ENCODE measurements at regions not wholly inside any gene's neighbourhood (a gene's known extent, or its start where the extent isn't known, plus 50 kb on each side); places are given as distances from the start of the nearest gene placed in this dataset.

DNA sequence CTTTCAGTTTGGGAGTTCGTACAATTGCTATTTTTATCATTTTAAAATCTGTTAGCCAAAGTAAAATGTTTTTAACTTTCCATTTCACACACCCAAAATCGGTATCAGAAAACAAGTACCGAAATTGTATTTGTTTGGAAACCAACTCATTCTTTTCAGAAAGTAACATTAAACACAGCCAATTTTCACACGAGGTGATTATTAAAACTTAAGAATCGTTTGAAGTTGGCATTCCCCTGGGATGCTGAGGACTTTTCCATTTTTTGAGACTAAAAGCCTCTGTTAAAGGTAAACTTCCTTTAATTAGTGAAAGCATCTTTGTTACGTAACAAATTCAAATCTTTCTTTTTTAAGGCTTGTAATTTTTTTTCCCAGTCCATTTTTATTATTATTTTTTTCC is 623.0 kb downstream of the VRK1 start:
- dilution Hi-C loops (cut with HindIII; ENCODE audit: low sequenced_read_pairs, unreplicated experiment), result no loop called here

More for the DNA sequence above, 623.0 kb downstream of the VRK1 start:
- no peak overlapping the region for H2AFZ ChIP-seq (replicated peaks; ENCODE audit: low read length, poor library complexity)
- no peaks in the 10 kb centered on the region for H3K36me3 ChIP-seq (ENCODE audit: control insufficient read depth, insufficient read depth, low read length)
- TF ChIP-seq ELK1 (IDR thresholded peaks at IDR 0.05; ENCODE audit: borderline replicate concordance, low read depth, low read length) (no peak), USF2 (IDR thresholded peaks at IDR 0.05; ENCODE audit: low read depth, low read length) (no peak), RCOR1 (IDR thresholded peaks at IDR 0.05; ENCODE audit: insufficient replicate concordance, low read length) (no peak), CEBPB (IDR thresholded peaks at IDR 0.05; ENCODE audit: low read depth, low read length) (no peak), NFE2L2 (IDR thresholded peaks at IDR 0.05; ENCODE audit: low read depth, low read length) (no peak), FOS (IDR thresholded peaks at IDR 0.05; ENCODE audit: low read depth, low read length) (no peak), SMC3 (IDR thresholded peaks at IDR 0.05; ENCODE audit: low read depth, low read length) (no peak), MXI1 (IDR thresholded peaks at IDR 0.05; ENCODE audit: borderline replicate concordance, low read depth, low read length) (no peak), RFX5 (IDR thresholded peaks at IDR 0.05; ENCODE audit: low read depth, low read length) (no peak), MAZ (IDR thresholded peaks at IDR 0.05; ENCODE audit: borderline replicate concordance, low read depth, low read length) (no peak), MAFK (IDR thresholded peaks at IDR 0.05; ENCODE audit: low read depth, low read length) (no peak), POLR2A (IDR thresholded peaks at IDR 0.05; ENCODE audit: low read depth, low read length) (no peak)
- TF ChIP-seq, protein P1, sequence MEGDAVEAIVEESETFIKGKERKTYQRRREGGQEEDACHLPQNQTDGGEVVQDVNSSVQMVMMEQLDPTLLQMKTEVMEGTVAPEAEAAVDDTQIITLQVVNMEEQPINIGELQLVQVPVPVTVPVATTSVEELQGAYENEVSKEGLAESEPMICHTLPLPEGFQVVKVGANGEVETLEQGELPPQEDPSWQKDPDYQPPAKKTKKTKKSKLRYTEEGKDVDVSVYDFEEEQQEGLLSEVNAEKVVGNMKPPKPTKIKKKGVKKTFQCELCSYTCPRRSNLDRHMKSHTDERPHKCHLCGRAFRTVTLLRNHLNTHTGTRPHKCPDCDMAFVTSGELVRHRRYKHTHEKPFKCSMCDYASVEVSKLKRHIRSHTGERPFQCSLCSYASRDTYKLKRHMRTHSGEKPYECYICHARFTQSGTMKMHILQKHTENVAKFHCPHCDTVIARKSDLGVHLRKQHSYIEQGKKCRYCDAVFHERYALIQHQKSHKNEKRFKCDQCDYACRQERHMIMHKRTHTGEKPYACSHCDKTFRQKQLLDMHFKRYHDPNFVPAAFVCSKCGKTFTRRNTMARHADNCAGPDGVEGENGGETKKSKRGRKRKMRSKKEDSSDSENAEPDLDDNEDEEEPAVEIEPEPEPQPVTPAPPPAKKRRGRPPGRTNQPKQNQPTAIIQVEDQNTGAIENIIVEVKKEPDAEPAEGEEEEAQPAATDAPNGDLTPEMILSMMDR (conservative IDR thresholded peaks at IDR 0.05; ENCODE audit: low read depth, low read length), result no peak
- in situ Hi-C loops (cut with MboI; ENCODE audit: low sequenced_read_pairs) (no loop called here), intact Hi-C loops (cut with micrococcal nuclease) (no loop called here)
- no peak overlapping the region for H3K56ac ChIP-seq (ENCODE audit: extremely low read depth, insufficient read depth, low read length)
- no peak overlapping the region for H2AK5ac ChIP-seq (ENCODE audit: low read depth, low read length)
- DNase-seq (no peak), ATAC-seq (ENCODE audit: low read depth) (no peak)
- H3K23ac ChIP-seq (ENCODE audit: low read depth, low read length), result no peak overlapping the region
- WGBS, 2 experiments (ENCODE audit: extremely low coverage in 2 of 2, insufficient read length in 1 of 2), result no CpG with 5 or more reads among the region's 6 CpGs
- no peak overlapping the region for H2BK15ac ChIP-seq (ENCODE audit: low read depth, low read length)
- ChIA-PET CTCF (no interaction called here), POLR2A (ENCODE audit: unreplicated experiment) (no interaction called here)
- no peak overlapping the region for H3K14ac ChIP-seq (replicated peaks; ENCODE audit: low read depth, low read length)
- H4K5ac ChIP-seq (ENCODE audit: low read depth, low read length), result no peak overlapping the region
- H3K4ac ChIP-seq (ENCODE audit: low read depth, low read length), result no peak overlapping the region
- H4K8ac ChIP-seq (ENCODE audit: low read depth in 2 of 2, low read length in 2 of 2), result no peak overlapping the region
- no TSS peak for BruUV-seq (replicated peaks)
- H3K9ac ChIP-seq (ENCODE audit: low read depth, low read length), result no peak overlapping the region
- H4K91ac ChIP-seq (ENCODE audit: insufficient read depth, low read depth, low read length), result no peak overlapping the region
- H3K9me1 ChIP-seq (ENCODE audit: insufficient read depth, low read length), result no peaks in the 10 kb centered on the region
- H3K4me2 ChIP-seq (ENCODE audit: low read depth, low read length), result no peak overlapping the region
- H2BK20ac ChIP-seq (ENCODE audit: low read depth, low read length), result no peak overlapping the region
- H4K20me1 ChIP-seq (ENCODE audit: insufficient read depth, low read length), result no peaks in the 10 kb centered on the region
- no peak overlapping the region for H3K4me3 ChIP-seq (ENCODE audit: insufficient read depth, low read depth, low read length)
- H3K79me1 ChIP-seq (ENCODE audit: low read depth in 1 of 2, low read length in 2 of 2), result no peaks in the 10 kb centered on the region
- no peak overlapping the region for H2AK9ac ChIP-seq (replicated peaks; ENCODE audit: low read depth, low read length, poor library complexity)
- no peak overlapping the region for H2BK120ac ChIP-seq (ENCODE audit: low read depth, low read length)
- H3K9me3 ChIP-seq (ENCODE audit: control insufficient read depth, insufficient read depth, low read length), result peaks cover 25% of the 10 kb centered on the region
- no peaks in the 10 kb centered on the region for H3K4me1 ChIP-seq (ENCODE audit: control insufficient read depth, insufficient read depth, low read length)
- H2BK5ac ChIP-seq (ENCODE audit: low read depth, low read length, poor library complexity, severe bottlenecking), result no peak overlapping the region
- H3K27ac ChIP-seq (ENCODE audit: insufficient read depth, low read length), result no peak overlapping the region
- no peaks in the 10 kb centered on the region for H3K27me3 ChIP-seq (ENCODE audit: control insufficient read depth, insufficient read depth, low read length)
- H3K18ac ChIP-seq (ENCODE audit: low read depth, low read length), result no peak overlapping the region

Data from IMR-90 (cell line).